H1 (cell line): ENCODE measurements at regions not wholly inside any gene's neighbourhood (a gene's known extent, or its start where the extent isn't known, plus 50 kb on each side); places are given as distances from the start of the nearest gene placed in this dataset.

Experiments
- MAFK ChIP-seq: IDR thresholded peaks from 2 replicates; pipeline ENCODE4 v1.6.1; 2012; ENCODE audit warnings: low read depth, mild to moderate bottlenecking, improper control_type of control experiment, low read length
- POLR2AphosphoS5 ChIP-seq: IDR thresholded peaks from 2 replicates; pipeline ENCODE4 v1.6.1; 2011; ENCODE audit warnings: low read depth, low read length
- RBBP5 ChIP-seq: IDR thresholded peaks from 2 replicates; pipeline ENCODE4 v1.7.1; 2012; ENCODE audit warnings: low read depth, mild to moderate bottlenecking, inconsistent platforms, low read length, moderate library complexity, borderline replicate concordance
- RFX5 ChIP-seq: IDR thresholded peaks from 2 replicates; pipeline ENCODE4 v1.6.1; 2011; ENCODE audit warnings: low read depth, low read length, improper control_type of control experiment, borderline replicate concordance
- TCF12 ChIP-seq: IDR thresholded peaks from 2 replicates; pipeline ENCODE4 v1.6.1; 2011; ENCODE audit warnings: low read depth, mild to moderate bottlenecking, low read length
- TF ChIP-seq, protein P1 (sequence below): IDR thresholded peaks from 2 replicates; pipeline ENCODE4 v1.6.1; 2012; ENCODE audit warnings: low read length, inconsistent platforms

DNA sequence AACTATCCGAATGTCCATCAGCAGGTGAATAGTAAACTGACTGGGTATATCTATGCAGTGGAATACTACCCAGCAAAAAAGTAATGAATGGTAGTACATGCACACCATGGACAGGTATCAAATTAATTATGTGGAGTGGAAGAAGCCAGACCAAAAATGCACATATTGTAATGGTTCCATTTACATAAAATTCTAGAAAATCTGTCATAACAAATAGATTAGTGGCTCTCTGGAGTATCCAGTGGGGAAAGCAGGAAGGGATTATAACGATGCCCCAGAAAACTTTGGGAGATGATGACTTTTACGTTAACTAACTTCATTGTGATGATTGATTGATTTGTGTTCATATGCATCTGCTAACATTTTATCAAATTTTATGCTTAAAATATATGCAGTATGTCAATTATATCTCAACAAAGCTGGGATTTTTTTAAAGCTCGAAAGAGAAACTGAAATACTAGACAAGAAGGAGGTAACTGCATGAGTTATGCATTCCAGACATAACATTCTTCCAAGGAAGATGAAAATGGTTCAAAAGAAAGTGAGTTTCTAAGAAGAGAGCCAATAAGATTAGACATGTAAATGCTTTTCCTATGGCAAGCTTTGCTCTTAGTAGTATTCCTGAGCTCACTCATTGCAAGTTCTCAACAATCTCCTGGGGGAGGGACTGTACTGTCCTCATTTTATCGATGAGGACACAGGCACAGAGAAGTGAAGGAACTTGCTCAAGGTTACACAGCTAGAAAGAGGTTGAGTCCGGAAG lies 58.6 kb upstream of the MSX1 start (continued):
- no peak for TF ChIP-seq MAFK
- TF ChIP-seq, protein P1, sequence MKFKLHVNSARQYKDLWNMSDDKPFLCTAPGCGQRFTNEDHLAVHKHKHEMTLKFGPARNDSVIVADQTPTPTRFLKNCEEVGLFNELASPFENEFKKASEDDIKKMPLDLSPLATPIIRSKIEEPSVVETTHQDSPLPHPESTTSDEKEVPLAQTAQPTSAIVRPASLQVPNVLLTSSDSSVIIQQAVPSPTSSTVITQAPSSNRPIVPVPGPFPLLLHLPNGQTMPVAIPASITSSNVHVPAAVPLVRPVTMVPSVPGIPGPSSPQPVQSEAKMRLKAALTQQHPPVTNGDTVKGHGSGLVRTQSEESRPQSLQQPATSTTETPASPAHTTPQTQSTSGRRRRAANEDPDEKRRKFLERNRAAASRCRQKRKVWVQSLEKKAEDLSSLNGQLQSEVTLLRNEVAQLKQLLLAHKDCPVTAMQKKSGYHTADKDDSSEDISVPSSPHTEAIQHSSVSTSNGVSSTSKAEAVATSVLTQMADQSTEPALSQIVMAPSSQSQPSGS: no peak
- no peak for TF ChIP-seq RFX5
- TF ChIP-seq RBBP5: no peak
- TF ChIP-seq TCF12: no peak
- no peak for TF ChIP-seq POLR2AphosphoS5
